ENCODE measurements at regions not wholly inside any gene's neighbourhood (a gene's known extent, or its start where the extent isn't known, plus 50 kb on each side); places are given as distances from the start of the nearest gene placed in this dataset.

- H3K27ac Mint-ChIP-seq (ENCODE audit: unreplicated experiment): peak overlapping the region; percentile 83
- H3K4me3 Mint-ChIP-seq: no peak overlapping the region
- H3K27me3 Mint-ChIP-seq (ENCODE audit: low read depth): no peaks in the 10 kb centered on the region
- DNase-seq (ENCODE audit: low read depth, low spot score): no peak
- H3K9me3 Mint-ChIP-seq: no peaks in the 10 kb centered on the region
- H3K4me1 Mint-ChIP-seq: peaks cover 15% of the 10 kb centered on the region
- no peaks in the 10 kb centered on the region for H3K36me3 Mint-ChIP-seq (ENCODE audit: low read depth)
- no peak for TF ChIP-seq CTCF (conservative IDR thresholded peaks at IDR 0.05)
Measured at GRCh38 chr4:26140150-26140898, 180.5 kb upstream of the RBPJ start.

DNA sequence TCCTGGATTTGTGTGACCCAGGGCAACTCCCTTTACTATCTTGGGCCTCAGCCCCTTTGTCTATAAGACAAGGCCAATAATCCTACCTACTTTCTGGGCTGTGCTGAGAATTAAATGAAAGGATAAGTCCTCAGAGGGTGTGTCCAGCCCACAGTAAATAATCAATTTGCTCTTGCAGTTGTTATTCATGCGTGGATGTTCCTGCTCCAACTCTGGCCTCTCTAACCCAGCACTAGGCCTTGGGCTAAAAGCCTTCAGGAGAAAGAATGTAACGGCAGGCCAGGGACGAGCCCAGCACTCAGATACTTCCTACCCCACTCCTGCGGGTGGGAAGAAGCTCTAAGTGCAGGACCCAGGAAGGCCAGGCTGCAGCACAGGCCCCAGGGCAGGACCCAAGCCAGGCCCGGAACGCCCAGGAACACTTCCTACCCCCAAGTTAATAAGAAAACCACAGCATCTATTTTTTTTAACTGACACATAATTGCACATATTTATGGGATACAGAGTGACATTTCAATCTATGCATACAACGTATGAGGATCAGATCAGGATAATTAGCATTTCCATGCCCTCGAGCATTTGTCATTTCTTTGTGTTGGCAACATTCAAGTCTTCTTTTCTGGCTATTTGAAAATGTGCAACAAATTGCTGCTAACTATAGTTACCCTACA lies 179.6 kb upstream of the RBPJ start:
- H3K27me3 Mint-ChIP-seq (ENCODE audit: low read depth): no peaks in the 10 kb centered on the region
- no peak for TF ChIP-seq CTCF (conservative IDR thresholded peaks at IDR 0.05)
- H3K4me1 Mint-ChIP-seq: peaks cover 15% of the 10 kb centered on the region
- no peak overlapping the region for H3K27ac Mint-ChIP-seq (ENCODE audit: unreplicated experiment)
- no peak overlapping the region for H3K4me3 Mint-ChIP-seq
- no peak for DNase-seq (ENCODE audit: low read depth, low spot score)
- H3K36me3 Mint-ChIP-seq (ENCODE audit: low read depth): no peaks in the 10 kb centered on the region
- no peaks in the 10 kb centered on the region for H3K9me3 Mint-ChIP-seq

- no peak for TF ChIP-seq CTCF (conservative IDR thresholded peaks at IDR 0.05)
- no peaks in the 10 kb centered on the region for H3K27me3 Mint-ChIP-seq (ENCODE audit: low read depth)
- no peak for DNase-seq (ENCODE audit: low read depth, low spot score)
- no peak overlapping the region for H3K4me3 Mint-ChIP-seq
- peaks cover 15% of the 10 kb centered on the region for H3K4me1 Mint-ChIP-seq
- H3K36me3 Mint-ChIP-seq (ENCODE audit: low read depth): no peaks in the 10 kb centered on the region
- peak overlapping the region; percentile 30 for H3K27ac Mint-ChIP-seq (ENCODE audit: unreplicated experiment)
- H3K9me3 Mint-ChIP-seq: peaks cover 2% of the 10 kb centered on the region
Measured at GRCh38 chr4:26141911-26142638, 178.7 kb upstream of the RBPJ start.

GRCh38 chr4:26144526-26145155 lies 176.2 kb upstream of the RBPJ start:
- Mint-ChIP-seq H3K4me3 (no peak overlapping the region), H3K27ac (ENCODE audit: unreplicated experiment) (no peak overlapping the region), H3K36me3 (ENCODE audit: low read depth) (no peaks in the 10 kb centered on the region), H3K4me1 (peaks cover 15% of the 10 kb centered on the region), H3K9me3 (peaks cover 2% of the 10 kb centered on the region), H3K27me3 (ENCODE audit: low read depth) (no peaks in the 10 kb centered on the region)
- no peak for TF ChIP-seq CTCF (conservative IDR thresholded peaks at IDR 0.05)
- DNase-seq (ENCODE audit: low read depth, low spot score): no peak

DNA sequence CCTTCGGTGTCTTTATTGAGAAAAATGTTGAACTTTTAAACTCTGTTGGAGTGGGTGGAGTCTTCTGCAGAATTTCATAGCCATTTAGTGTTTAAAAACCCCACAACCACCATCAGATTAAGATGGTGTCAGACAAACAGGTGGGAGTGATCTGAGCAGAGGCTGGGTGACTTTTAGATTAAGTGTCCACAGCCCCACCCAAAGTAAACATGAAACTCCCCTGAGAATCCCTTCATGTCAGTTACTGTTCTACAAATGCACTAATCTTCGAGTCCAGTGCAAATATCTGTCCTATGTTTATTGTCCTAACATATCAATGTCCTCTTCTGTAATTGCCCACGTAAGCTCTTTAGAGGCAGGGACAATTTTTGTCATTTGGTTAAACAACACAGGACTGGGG lies 175.6 kb upstream of the RBPJ start:
- Mint-ChIP-seq H3K36me3 (ENCODE audit: low read depth) (no peaks in the 10 kb centered on the region), H3K9me3 (peaks cover 2% of the 10 kb centered on the region), H3K27ac (ENCODE audit: unreplicated experiment) (no peak overlapping the region), H3K4me1 (peaks cover 15% of the 10 kb centered on the region), H3K4me3 (no peak overlapping the region), H3K27me3 (ENCODE audit: low read depth) (no peaks in the 10 kb centered on the region)
- TF ChIP-seq CTCF (conservative IDR thresholded peaks at IDR 0.05): no peak
- DNase-seq (ENCODE audit: low read depth, low spot score): no peak

Measured in neural crest cell (in vitro differentiated cells).